ENCODE measurements at regions not wholly inside any gene's neighbourhood (a gene's known extent, or its start where the extent isn't known, plus 50 kb on each side); places are given as distances from the start of the nearest gene placed in this dataset.

DNA sequence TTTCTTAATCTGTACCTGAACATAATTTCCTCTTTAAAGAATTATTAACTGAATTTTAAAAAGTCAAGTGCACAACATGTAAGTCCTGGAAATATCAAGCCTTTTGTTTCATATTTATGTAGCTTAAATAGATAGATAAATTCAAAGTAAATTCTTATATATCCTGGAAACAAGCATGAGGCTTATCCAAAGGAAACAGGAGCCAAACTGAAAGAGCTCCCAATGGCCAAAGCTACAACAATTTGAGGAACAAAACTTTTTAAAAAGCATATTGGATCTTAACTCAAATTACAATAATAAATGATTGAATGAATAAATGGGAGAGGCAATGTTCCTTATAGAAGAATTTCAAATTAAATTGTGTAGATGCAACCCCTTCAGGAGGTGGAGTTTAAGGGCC, 679.1 kb downstream of the METTL4 start:
- no peak for TF ChIP-seq JUND (IDR thresholded peaks at IDR 0.05; ENCODE audit: low read depth)
- in situ Hi-C loops (cut with HindIII; ENCODE audit: low pct_unique_long_range_greater_than_20kb, low sequenced_read_pairs): no loop called here
- no peak for DNase-seq (ENCODE audit: low read depth in 1 of 2, low spot score in 1 of 2)

DNA sequence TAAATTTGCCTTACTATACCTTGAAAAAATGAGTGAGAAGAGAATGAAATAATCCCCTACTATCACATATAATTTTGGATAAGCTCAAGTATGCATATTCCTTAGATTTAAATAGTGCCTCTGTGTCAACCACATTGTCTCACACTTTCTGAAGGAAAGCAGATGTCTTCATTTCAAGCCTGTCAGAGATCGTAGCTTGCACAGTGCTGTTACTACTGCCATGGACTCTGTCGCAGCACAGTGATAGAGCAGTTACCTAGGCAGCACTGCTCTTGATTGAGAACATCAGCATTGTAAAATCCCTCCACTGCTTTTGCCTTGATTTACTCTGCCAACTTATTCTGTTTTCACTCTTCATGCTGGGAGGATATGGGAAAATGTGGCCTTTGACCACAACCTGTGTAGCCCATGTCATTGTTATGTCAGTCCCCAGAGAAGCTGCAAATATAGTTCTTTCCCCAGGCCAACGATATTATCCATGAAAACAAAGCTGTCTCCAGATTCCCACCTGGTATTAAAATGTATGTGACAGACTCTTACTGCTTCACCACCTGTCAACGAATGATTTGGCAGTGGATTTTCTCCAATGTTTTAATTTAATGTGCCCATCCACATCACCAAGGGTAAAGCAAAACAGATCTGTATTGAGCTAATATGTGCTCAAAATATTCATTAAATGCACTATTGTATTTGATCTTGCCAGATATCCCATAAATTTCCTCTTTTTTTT, 675.7 kb downstream of the METTL4 start:
- no peak for TF ChIP-seq JUND (IDR thresholded peaks at IDR 0.05; ENCODE audit: low read depth)
- no peak for DNase-seq (ENCODE audit: low read depth in 1 of 2, low spot score in 1 of 2)
- in situ Hi-C loops (cut with HindIII; ENCODE audit: low pct_unique_long_range_greater_than_20kb, low sequenced_read_pairs): no loop called here

DNA sequence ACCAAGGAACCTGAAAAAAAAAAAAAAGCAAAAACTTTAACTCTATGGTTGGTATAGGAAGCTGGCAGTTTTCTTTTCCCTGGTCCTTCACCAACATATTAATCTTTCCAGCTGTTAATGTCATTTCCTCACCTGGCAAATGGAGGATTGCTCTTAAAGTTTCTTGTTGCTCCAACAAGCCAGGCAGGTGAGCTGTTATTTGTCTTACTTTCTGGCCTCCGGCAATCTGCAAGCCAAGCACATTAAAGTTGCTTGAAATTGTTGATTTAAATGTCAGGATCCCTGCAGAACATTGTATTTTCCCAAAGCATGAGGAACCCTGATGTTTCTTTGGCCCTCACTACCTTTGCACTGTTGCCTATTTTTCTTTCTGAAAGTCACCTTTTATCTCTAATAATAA, 664.9 kb downstream of the METTL4 start:
- in situ Hi-C loops (cut with HindIII; ENCODE audit: low pct_unique_long_range_greater_than_20kb, low sequenced_read_pairs): no loop called here
- DNase-seq (ENCODE audit: low read depth in 1 of 2, low spot score in 1 of 2): peak; percentile 3 to 61
- no peak for TF ChIP-seq JUND (IDR thresholded peaks at IDR 0.05; ENCODE audit: low read depth)

DNA sequence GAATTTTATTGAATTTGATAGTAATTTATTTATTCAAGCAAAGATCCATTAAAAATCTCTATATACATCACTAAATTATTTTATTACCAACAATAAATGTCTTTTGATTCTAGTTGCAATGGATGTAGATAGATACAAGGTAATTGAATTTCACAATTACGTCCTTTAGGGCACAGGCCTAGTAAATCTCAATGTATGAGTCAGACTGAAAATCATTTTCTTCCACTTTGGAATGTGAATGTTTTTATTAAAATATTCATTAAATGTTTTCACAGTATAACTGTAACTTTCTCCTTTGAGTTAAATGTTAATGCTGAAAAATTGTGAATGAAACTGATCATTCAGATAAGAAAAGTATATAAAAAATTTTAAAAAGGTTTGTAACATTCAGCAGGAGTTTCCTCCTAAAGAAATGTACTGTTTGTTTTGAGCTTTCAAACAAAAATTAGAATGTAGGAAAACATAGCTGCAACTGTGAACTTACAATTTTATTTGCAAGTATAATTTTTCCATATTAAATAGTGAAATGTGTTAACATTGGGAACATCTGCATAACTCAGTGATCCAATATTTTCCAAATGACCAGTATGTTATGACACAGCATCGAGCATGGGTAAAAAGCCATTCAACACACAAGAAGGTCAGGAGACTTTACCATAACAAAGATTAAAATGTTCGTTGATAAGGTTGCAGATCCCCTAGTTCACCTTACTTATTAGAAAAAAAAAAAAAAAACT, 663.7 kb downstream of the METTL4 start:
- no peak for TF ChIP-seq JUND (IDR thresholded peaks at IDR 0.05; ENCODE audit: low read depth)
- no peak for DNase-seq (ENCODE audit: low read depth in 1 of 2, low spot score in 1 of 2)
- in situ Hi-C loops (cut with HindIII; ENCODE audit: low pct_unique_long_range_greater_than_20kb, low sequenced_read_pairs): no loop called here

DNA sequence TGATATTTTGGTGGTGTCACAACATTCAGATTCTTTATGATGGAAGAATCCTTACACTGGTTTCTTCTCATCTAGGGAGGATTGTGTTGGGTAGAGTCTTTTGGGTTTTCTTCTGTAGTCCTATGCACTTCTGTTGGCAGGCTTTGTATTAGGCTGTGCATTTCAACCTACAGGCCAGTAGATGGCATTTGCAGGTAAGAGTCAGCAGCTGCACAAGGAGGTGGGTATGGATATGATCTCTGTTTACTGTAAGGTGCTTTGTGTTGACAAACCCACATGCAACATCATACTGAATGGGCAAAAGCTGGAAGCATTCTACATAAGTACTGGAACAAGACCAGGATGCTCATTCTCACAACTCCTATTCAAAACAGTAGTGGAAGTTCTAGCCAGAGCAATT, 656.8 kb downstream of the METTL4 start:
- TF ChIP-seq JUND (IDR thresholded peaks at IDR 0.05; ENCODE audit: low read depth): no peak
- in situ Hi-C loops (cut with HindIII; ENCODE audit: low pct_unique_long_range_greater_than_20kb, low sequenced_read_pairs): no loop called here
- DNase-seq (ENCODE audit: low read depth in 1 of 2, low spot score in 1 of 2): peak; percentile 9 to 75

DNA sequence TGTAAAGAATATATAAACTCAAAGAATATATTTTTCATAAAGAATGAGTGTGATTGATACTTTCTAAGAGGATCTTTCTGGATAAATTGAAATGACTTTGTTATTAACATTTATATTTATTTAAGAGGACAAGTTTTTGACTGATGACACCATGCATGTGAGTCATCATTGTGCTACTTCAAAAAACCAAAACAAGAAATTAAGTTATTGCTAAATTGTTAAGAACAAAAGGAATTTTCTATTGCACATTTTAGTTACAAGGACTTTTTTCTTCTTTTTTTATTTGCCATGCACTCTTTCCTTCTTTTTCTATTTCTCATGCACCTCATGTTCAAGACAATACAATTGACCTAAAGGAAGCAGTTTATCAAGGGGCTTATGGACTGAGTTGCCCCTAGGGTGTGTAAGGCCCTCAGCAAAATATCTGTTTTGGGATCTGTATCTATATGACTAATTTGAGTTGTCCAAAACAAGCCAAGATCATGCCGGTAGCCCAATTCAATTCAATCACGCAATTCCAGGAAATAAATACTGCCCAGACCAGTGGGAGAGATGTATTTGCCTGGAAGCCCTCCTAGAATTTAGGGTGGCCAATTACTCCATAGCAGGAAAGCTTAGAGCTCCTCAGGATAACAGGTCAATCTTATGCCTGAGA, 654.3 kb downstream of the METTL4 start:
- no peak for DNase-seq (ENCODE audit: low read depth in 1 of 2, low spot score in 1 of 2)
- no peak for TF ChIP-seq JUND (IDR thresholded peaks at IDR 0.05; ENCODE audit: low read depth)
- in situ Hi-C loops (cut with HindIII; ENCODE audit: low pct_unique_long_range_greater_than_20kb, low sequenced_read_pairs): no loop called here

DNA sequence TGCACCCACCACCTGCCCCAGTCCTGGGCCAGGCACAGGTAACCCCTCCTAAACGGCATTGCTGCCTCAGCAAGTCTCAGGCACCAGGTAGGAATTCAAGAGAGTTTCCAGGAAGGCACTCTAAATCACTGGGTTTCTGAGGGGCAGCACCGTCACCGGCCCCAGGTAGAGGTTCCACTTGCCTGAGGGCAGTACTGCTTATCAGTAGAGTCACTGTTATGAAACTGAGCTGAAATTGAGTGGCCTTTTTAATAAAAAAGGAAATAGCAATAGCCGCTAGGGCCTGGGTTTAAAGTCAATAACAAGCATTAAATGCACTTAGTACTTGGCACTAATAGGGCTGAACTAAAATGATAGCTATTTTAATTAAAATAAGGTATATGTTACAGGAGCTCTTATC, 653.7 kb downstream of the METTL4 start:
- no peak for TF ChIP-seq JUND (IDR thresholded peaks at IDR 0.05; ENCODE audit: low read depth)
- no peak for DNase-seq (ENCODE audit: low read depth in 1 of 2, low spot score in 1 of 2)
- in situ Hi-C loops (cut with HindIII; ENCODE audit: low pct_unique_long_range_greater_than_20kb, low sequenced_read_pairs): no loop called here

DNA sequence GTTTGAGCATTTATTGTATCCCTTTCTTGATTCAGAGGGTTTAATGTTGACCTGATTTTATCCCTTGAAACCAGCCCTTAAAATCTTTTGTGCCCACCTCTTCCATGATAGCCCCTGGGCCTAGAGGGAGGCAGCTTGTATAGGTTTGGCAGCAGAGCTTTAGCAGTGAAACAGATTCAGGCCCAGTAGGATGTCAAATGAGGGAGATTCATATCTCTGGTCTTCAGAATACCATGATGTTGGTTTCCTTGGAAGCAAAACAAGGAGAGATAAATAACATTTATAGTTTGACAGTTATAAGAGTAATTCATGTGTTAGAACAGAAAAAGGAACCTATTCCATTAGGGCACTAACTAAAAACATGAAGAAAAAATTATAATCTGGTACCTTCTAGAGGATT, 649.2 kb downstream of the METTL4 start:
- no peak for DNase-seq (ENCODE audit: low read depth in 1 of 2, low spot score in 1 of 2)
- in situ Hi-C loops (cut with HindIII; ENCODE audit: low pct_unique_long_range_greater_than_20kb, low sequenced_read_pairs): no loop called here
- TF ChIP-seq JUND (IDR thresholded peaks at IDR 0.05; ENCODE audit: low read depth): no peak

DNA sequence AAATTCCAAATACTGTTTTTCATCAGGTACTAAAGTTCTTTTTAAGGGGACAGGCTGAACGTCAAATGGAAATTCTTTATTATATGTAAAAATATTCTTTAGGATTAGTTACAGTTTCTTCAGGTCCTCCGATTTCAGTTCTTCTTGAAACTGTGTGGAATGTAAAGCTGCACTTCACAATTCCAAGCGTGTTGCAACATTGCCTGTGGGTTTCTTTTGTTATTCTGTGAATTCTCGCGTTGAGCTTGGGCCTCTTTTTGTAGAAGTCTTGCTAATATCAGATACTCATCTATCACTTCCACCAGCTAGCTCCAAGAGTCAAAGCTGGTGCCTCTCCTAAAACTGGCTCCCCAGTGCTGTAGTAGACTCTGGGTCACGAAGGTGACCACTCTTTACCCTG, 642.6 kb downstream of the METTL4 start:
- DNase-seq (ENCODE audit: low read depth in 1 of 2, low spot score in 1 of 2): no peak
- no peak for TF ChIP-seq JUND (IDR thresholded peaks at IDR 0.05; ENCODE audit: low read depth)
- in situ Hi-C loops (cut with HindIII; ENCODE audit: low pct_unique_long_range_greater_than_20kb, low sequenced_read_pairs): no loop called here

DNA sequence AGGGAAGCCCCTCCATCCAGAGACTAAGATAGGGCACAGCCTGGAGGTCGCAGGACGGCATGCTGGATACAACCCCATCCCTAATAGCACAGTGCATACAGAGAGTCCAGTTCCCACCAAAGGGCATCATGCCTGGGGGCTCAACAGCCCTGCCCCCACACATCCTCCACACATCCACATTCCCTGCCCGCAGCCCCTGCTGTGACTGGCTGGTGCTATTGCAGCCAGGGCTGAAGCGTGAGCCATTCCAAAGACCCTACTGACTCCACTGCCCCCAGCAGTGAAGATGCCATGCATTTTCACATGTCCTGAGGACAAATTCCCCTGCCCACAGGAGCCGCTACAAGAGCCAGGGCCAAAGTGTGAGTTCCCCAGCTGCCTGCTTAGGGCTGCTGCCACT, 641.6 kb downstream of the METTL4 start:
- no peak for TF ChIP-seq JUND (IDR thresholded peaks at IDR 0.05; ENCODE audit: low read depth)
- no peak for DNase-seq (ENCODE audit: low read depth in 1 of 2, low spot score in 1 of 2)
- in situ Hi-C loops (cut with HindIII; ENCODE audit: low pct_unique_long_range_greater_than_20kb, low sequenced_read_pairs): no loop called here

DNA sequence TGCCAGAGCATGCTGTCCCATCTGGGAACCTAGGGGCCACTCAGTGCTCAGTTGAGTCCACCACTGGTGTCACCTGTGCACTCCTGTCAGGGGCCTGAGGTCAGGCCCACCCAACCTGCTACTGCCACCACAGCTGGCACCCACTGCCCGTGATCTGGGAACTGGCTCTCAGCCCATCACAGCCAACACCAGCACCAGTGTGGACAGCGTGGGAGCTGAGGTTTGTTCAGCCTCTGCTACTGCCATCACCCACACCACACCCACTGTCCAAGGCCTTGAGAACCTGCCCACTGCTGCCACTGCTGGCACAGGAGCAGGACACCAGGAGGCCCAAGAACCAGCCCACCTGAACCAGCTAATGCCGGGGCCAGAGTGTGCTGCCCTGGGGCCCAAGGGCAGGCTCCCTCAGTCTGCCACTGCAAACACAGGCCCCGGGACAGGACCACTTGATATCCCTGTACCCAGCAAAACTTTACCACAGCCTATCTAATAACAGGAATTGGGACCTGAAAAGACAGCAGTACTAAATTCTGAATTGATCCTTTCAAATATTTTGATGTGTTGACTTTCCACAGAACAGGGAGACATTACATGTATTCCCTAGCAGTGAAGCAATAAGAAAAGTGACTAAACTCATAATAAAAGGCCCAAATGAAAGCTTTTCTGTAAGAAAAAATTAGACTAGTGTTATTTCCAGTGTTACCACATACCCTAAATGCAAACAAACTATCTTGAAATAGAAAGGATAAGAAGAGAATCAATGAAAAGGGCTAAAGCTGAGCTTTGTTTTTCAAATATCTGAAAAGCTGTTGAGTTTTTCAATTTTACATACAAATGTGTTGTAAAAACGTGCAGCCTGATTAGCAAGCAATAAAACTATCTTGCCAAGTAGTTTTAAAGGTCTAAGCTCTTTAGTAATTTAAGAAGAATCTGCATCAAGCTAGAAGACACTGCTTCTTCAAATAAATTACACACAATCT, 640.7 kb downstream of the METTL4 start:
- DNase-seq (ENCODE audit: low read depth in 1 of 2, low spot score in 1 of 2): no peak
- TF ChIP-seq JUND (IDR thresholded peaks at IDR 0.05; ENCODE audit: low read depth): no peak
- in situ Hi-C loops (cut with HindIII; ENCODE audit: low pct_unique_long_range_greater_than_20kb, low sequenced_read_pairs): no loop called here

DNA sequence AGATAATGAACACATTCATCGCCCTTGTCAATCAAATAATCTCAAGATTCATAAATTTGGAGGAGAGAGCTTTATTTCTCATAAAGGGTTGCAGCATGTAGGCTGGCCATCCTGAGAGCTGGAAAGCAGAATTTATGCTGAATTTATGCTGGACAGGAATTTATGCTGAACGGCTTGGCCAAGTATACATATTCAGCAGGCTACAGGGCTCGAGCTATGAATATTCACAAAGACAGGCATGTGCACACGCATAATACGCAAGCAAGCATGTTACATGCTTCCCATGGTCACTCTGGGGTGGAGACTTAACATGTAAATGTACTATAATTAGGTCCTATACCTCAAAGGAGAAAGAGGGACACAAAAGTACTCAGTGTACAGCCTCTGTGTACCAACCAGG, 618.8 kb downstream of the METTL4 start:
- no peak for DNase-seq (ENCODE audit: low read depth in 1 of 2, low spot score in 1 of 2)
- in situ Hi-C loops (cut with HindIII; ENCODE audit: low pct_unique_long_range_greater_than_20kb, low sequenced_read_pairs): no loop called here
- no peak for TF ChIP-seq JUND (IDR thresholded peaks at IDR 0.05; ENCODE audit: low read depth)
